ENCODE measurements at regions not wholly inside any gene's neighbourhood (a gene's known extent, or its start where the extent isn't known, plus 50 kb on each side); places are given as distances from the start of the nearest gene placed in this dataset.

DNA sequence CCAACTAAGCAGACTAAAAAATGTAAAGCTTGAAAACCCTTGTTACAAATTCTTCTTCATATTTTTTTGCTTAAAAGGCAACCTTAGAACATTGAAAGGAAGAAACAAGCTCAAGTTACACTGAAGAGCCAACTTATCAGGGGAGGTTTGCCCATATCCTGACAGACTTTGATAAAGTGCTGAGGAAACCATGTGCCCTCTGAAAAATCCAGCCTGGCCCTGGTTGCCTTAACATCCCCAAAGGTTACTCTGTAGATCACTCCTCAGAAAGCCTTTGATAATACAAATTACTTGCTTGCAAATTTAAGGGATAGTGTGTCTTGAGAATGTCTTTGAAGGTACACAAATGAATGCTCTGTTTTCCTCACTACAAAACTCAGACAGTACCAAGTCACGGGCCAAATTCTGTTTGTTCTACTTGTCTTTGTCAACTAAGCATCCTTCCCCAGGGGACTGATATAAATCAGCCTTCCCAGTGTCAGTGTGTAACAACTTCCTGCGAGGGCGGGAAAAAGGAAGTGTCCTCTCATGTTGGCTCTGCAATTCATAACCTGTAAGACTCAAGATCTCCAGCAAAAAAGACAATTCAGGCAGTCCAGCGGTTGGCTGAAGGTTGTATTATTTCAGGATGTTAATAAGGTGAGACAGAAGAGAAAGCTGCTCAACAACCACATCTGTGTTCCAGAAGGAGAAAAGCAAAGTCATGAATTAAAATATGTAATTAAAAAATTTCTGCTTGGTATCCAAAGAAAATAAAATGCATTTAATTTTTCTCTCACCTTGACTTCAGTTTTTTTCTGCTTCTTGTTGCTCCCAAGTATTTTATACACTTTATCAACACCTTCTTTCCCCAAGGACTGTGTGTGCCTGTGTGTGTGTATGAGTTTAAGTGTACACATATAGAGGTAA, 199.9 kb downstream of the PIK3R1 start:
- H3K4me2 ChIP-seq (replicated peaks; ENCODE audit: extremely low read depth, low read length, poor library complexity, severe bottlenecking): no peak overlapping the region
- intact Hi-C loops (cut with micrococcal nuclease): no loop called here
- peaks cover 7 to 16% of the 10 kb centered on the region in 2 donors for H3K4me1 ChIP-seq (ENCODE audit: control insufficient read depth in 1 of 2, insufficient read depth in 2 of 2, low read length in 2 of 2)
- no peaks in the 10 kb centered on the region for H3K36me3 ChIP-seq (replicated peaks in 1 of 2; ENCODE audit: control insufficient read depth in 1 of 2, insufficient read depth in 2 of 2, low read length in 2 of 2)
- Mint-ChIP-seq H3K9me3 (peaks cover 0 to 1% (median 0%) of the 10 kb centered on the region in 7 donors), H3K27me3 (ENCODE audit: low read depth in 3 of 3) (peaks cover 0 to 3% (median 1%) of the 10 kb centered on the region in 3 donors), H3K27ac (no peak overlapping the region), H3K4me1 (peaks cover 18% of the 10 kb centered on the region), H3K4me3 (peak overlapping the region in 1 of 2 donors; percentile 42), H3K36me3 (no peaks in the 10 kb centered on the region)
- H3K27me3 ChIP-seq (ENCODE audit: control insufficient read depth in 2 of 2, insufficient read depth in 2 of 2, low read length in 2 of 2): no peaks in the 10 kb centered on the region
- no peak overlapping the region for H3K27ac ChIP-seq (ENCODE audit: low read depth in 1 of 2, low read length in 2 of 2)
- no peak overlapping the region for H3K4me3 ChIP-seq (replicated peaks in 1 of 3; ENCODE audit: low read depth in 2 of 3, low read length in 3 of 3)
- peak overlapping the region; percentile 38 for H2AFZ ChIP-seq (ENCODE audit: insufficient read depth, low read depth, low read length, poor library complexity, severe bottlenecking)
- TF ChIP-seq, protein P1, sequence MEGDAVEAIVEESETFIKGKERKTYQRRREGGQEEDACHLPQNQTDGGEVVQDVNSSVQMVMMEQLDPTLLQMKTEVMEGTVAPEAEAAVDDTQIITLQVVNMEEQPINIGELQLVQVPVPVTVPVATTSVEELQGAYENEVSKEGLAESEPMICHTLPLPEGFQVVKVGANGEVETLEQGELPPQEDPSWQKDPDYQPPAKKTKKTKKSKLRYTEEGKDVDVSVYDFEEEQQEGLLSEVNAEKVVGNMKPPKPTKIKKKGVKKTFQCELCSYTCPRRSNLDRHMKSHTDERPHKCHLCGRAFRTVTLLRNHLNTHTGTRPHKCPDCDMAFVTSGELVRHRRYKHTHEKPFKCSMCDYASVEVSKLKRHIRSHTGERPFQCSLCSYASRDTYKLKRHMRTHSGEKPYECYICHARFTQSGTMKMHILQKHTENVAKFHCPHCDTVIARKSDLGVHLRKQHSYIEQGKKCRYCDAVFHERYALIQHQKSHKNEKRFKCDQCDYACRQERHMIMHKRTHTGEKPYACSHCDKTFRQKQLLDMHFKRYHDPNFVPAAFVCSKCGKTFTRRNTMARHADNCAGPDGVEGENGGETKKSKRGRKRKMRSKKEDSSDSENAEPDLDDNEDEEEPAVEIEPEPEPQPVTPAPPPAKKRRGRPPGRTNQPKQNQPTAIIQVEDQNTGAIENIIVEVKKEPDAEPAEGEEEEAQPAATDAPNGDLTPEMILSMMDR (IDR thresholded peaks at IDR 0.05): no peak
- no peaks in the 10 kb centered on the region for H4K20me1 ChIP-seq (ENCODE audit: insufficient read depth, low read length)
- peak; percentile 29 to 58 (median 52) for DNase-seq
- no peak overlapping the region for H3K9ac ChIP-seq (ENCODE audit: insufficient read depth, low read length, poor library complexity, severe bottlenecking)
- H3K79me2 ChIP-seq (ENCODE audit: insufficient read depth, low read length): no peaks in the 10 kb centered on the region
- H3K9me3 ChIP-seq (replicated peaks in 1 of 2; ENCODE audit: control insufficient read depth in 1 of 2, insufficient read depth in 1 of 2, low read length in 2 of 2): no peaks in the 10 kb centered on the region
- WGBS (ENCODE audit: insufficient coverage): 20% methylated on average over 1 of the region's 4 CpGs

DNA sequence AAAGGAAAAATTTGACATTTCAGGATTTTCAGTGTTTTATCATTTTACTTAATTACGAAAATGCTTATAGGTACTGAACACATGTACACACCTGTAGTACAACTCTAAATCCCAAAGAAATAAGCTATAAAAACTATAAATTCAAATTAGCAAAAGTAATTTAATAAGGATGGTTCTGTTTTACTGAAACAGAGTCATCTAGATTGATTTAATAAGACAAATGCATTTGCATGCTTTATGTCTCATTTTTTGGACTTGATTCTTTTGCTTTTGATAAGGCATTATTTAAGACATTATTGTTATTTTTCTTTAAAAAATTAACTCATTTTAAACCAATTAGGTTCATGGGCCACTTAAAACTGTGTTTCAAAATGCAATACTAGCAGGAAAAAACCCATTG, 201.2 kb downstream of the PIK3R1 start:
- Histone ChIP-seq H2AFZ (ENCODE audit: insufficient read depth, low read depth, low read length, poor library complexity, severe bottlenecking) (no peak overlapping the region), H4K20me1 (ENCODE audit: insufficient read depth, low read length) (no peaks in the 10 kb centered on the region), H3K9ac (ENCODE audit: insufficient read depth, low read length, poor library complexity, severe bottlenecking) (no peak overlapping the region), H3K79me2 (ENCODE audit: insufficient read depth, low read length) (no peaks in the 10 kb centered on the region), H3K4me1 (ENCODE audit: control insufficient read depth in 1 of 2, insufficient read depth in 2 of 2, low read length in 2 of 2) (peaks cover 7 to 16% of the 10 kb centered on the region in 2 donors), H3K27me3 (ENCODE audit: control insufficient read depth in 2 of 2, insufficient read depth in 2 of 2, low read length in 2 of 2) (no peaks in the 10 kb centered on the region), H3K4me3 (replicated peaks in 1 of 3; ENCODE audit: low read depth in 2 of 3, low read length in 3 of 3) (no peak overlapping the region), H3K36me3 (replicated peaks in 1 of 2; ENCODE audit: control insufficient read depth in 1 of 2, insufficient read depth in 2 of 2, low read length in 2 of 2) (no peaks in the 10 kb centered on the region), H3K27ac (ENCODE audit: low read depth in 1 of 2, low read length in 2 of 2) (no peak overlapping the region), H3K9me3 (replicated peaks in 1 of 2; ENCODE audit: control insufficient read depth in 1 of 2, insufficient read depth in 1 of 2, low read length in 2 of 2) (no peaks in the 10 kb centered on the region), H3K4me2 (replicated peaks; ENCODE audit: extremely low read depth, low read length, poor library complexity, severe bottlenecking) (no peak overlapping the region)
- DNase-seq: no peak
- no peak overlapping the region for H3K4me3 Mint-ChIP-seq
- no peaks in the 10 kb centered on the region for H3K36me3 Mint-ChIP-seq
- WGBS (ENCODE audit: insufficient coverage): no CpG with 5 or more reads among the region's 1 CpG
- peaks cover 18% of the 10 kb centered on the region for H3K4me1 Mint-ChIP-seq
- TF ChIP-seq, protein P1 (IDR thresholded peaks at IDR 0.05): no peak
- intact Hi-C loops (cut with micrococcal nuclease): no loop called here
- H3K9me3 Mint-ChIP-seq: peaks cover 0 to 1% (median 0%) of the 10 kb centered on the region in 7 donors
- peaks cover 0 to 3% (median 0%) of the 10 kb centered on the region in 3 donors for H3K27me3 Mint-ChIP-seq (ENCODE audit: low read depth in 3 of 3)
- no peak overlapping the region for H3K27ac Mint-ChIP-seq

Measured in CD14-positive monocyte (primary cell).